ENCODE measurements at regions not wholly inside any gene's neighbourhood (a gene's known extent, or its start where the extent isn't known, plus 50 kb on each side); places are given as distances from the start of the nearest gene placed in this dataset.

DNA sequence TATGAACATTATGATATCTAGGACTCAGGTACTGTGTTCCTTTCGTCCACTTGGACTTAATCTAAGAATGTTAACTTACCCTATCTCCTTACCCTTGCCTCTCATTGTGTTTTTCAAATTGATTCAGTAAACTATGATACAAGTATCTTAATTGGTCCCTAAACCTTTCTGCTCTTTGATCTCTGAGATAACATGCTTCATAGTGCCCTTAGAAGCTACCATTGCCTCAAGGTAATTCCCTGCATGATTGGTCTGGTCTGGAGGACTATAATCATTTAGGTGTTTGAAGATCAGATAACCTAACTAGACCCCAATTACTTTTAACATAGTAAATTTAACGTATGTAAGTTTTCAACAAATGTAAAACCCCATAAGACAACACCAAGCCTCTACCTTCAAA, 169.9 kb upstream of the NBEA start:
- no peak overlapping the region for H3K27ac ChIP-seq

DNA sequence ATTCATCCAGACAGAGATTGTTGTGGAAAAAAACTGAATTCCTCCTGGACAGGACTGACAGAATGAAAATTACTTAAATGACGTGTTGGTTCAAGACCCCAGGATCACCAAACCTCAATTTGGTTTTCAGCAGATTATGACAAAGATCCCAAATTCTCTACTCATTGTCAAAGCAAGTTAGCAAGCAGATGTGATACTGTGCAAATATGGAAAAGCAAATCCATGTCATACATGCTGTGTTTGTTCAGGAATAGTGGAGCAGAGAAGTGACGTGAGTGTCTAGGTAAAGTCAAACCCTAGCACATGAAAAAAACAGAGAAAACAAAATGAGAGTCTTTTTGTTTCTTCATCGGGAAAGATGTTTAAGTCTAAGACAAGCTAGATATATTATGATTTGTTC, 169.2 kb upstream of the NBEA start:
- H3K27ac ChIP-seq: no peak overlapping the region
- no peak overlapping the region for H3K4me3 ChIP-seq

More for the DNA sequence above, 169.9 kb upstream of the NBEA start:
- no peak overlapping the region for H3K4me3 ChIP-seq

DNA sequence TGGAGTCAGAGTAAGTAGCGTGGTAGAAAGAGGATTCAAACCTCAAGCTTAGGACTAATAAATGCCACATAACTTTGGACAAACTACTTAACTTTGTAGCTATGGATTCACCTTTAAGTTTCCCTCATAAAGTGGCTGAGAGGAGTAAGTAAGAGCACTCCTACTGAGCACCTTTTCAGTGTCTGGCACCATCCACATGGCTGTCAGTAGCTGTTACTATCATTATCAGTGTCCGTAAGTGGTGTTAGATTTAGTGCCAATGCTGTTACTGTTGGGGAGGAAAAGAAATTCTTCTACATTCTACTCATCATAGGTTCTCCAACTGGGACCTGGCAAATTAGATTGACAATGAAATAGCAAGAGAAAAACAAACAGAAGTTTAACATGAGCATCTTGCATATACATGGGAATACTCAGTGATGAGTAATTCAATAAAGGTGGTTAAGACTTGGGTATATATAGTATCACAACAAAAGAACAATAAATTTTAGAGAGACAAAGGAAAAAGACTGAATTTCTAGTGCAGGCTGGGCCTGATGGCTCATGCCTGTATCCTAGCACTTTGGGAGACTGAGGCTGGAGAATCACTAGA, 165.6 kb upstream of the NBEA start:
- Histone ChIP-seq H3K4me3 (no peak overlapping the region), H3K27ac (no peak overlapping the region)

DNA sequence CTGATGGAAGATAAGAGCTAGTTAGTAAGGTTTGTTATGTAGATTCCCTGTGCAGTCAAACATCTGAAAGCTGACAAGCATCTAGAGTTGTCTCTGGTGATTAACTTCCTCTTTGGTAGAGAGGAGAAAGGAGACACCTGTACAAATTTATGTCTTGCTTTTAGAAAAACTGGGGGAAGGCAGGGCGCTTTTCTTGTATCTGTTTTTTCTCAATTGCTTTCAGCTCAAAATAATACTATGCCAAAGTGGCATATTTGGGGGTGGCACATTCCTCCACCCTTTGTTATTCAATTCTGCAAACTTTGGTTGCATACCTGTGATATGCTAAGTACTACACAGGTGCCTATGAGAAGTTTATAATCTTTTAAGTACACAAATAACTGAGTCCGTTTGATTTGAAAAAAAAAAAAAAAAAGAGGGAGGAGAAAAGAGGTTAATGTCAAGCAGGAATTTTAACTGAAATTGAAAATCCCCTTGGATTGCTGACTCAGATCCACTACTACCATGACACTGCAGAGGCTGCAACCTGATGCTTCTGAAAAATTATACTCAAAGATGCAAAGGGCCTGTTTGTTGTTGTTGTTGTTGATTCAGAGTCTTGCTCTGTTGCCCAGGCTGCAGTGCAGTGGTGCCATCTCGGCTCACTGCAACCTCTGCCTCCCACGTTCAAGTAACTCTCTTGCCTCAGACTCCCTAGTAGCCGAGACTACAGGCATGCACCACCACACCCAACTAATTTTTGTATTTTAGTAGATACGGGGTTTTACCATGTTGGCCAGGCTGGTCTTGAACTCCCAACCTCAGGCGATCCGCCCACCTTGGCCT, 164.8 kb upstream of the NBEA start:
- Histone ChIP-seq H3K27ac (no peak overlapping the region), H3K4me3 (no peak overlapping the region)

DNA sequence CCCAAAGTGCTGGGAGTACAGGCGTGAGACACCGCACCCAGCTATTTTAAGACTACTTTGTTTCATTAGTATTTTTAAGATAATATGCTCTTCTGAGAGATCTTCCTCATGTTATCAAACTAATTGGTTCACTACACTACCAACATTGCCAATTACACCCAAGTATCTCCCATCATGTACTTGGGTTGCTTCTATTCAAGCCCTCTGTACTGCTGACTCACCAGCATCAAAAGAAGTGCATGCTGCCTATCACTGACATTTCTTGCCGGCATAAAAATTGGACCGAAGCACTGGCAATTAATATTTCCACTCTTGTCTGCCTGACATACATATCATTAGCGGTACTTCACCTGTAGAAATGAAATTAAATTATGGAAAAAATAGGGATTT, 164.2 kb upstream of the NBEA start:
- Histone ChIP-seq H3K4me3 (no peak overlapping the region), H3K27ac (no peak overlapping the region)

DNA sequence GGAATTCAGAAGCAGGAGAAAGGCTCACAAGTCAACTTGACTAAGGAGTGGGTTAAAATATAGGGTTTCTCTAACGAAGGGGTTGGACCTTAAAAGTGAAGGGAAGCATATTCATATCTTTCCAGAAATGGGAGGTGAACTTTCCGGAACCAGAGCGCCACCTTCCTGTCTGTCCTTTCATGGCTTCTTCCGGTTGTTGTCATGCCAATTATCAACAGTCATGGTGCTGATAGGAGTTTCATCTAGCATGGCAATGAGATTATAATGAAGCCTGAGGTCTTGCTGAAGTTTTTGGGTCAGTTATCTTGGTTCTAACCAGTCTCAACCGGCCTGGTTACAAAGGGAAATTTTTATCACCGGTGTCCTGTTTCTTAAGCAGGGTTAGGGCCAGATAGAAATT, 162.9 kb upstream of the NBEA start:
- no peak overlapping the region for H3K27ac ChIP-seq
- H3K4me3 ChIP-seq: no peak overlapping the region

DNA sequence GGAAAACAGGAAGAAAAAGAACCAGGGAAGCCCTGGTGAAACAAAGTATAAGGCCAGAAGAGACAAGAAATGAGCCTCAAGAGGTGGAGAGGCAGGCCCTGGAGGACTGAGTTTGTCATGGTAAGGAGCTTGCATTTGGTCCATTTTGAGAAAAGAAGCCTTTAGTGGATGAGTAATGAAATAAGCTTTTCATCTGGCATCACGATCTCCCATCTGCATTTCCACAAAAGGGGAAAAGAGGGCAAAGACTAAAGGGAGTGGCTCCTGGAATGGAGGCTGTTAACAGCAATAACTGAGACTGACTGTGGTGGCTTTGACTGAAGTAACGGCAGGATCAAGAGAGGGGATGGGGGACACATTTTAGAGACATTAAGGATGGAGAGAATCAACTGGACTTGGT, 148.8 kb upstream of the NBEA start:
- Histone ChIP-seq H3K27ac (no peak overlapping the region), H3K4me3 (no peak overlapping the region)

DNA sequence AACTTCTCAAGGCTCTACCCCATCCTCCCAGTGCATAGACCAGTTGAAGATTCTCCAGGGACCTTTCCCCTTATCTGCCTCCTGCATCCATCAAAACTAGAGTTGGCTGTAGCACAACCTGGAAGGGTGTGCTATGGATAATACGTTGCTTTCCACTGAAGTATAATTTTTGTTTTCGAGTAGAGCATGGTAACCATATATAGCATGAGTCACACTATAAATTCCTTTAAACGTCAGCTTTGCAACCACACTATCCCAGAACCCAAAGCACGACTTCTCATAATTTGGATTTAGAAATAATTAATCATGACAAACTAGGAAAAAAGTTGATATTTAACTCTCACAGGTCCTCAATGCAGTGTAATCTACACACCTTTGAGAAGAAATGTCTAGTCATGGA, 138.3 kb upstream of the NBEA start:
- no peak overlapping the region for H3K4me3 ChIP-seq
- no peak overlapping the region for H3K27ac ChIP-seq

DNA sequence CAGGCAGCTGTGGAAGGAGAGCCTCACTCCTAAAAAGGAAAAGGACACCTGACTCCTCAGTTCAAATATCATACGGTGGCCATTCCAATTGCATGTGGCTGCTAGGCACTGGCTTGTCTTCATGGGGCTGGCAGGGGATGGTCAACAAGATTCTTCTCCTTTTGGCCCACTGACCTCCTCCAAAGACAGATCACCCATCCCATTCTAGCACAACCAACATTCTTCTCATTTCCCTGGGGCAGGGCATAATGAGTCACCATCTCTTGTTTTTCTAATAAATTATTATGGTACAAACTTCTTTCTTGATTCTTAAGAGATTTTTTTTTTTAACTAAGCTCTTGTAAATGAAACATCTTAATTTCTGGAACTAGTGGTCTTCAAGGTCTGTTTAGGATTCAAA, 136.7 kb upstream of the NBEA start:
- no peak overlapping the region for H3K27ac ChIP-seq
- no peak overlapping the region for H3K4me3 ChIP-seq

DNA sequence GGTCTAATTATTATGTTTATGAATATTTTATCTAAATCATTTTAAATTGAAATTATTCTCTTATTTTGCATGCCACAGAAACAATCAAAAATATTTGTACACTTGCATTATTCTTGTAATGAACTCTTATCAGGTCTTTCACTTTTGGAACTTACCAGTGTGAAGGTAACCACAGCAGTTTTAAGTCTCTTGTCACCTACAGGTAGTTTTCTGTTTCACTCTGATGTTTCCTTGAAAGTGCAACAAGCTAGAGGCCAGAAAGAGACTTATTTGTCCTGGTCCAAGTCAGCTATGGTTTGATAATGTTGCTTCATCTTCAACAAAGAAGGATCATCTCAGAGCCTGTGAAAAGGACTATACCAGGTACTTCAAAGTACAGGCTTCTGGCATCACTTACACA, 133.4 kb upstream of the NBEA start:
- H3K4me3 ChIP-seq: no peak overlapping the region
- H3K27ac ChIP-seq: no peak overlapping the region

DNA sequence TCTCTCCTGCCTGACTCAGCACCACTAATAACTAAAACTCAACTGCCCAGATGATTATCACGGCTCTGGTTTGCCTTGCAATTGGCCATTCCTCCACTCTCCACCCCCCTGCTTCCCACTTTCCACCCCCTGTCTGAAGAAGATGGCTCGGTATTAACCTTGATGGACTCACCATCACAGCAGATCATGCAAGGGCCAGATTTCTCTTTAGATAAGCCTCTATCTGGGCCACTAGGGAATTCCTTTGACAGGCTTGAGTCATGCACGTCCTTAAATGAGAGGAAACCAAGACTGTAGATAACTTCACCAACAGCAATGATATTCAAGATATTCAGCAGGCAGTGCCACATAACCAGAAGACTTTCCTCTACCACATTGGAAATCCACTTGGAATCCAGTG, 131.1 kb upstream of the NBEA start:
- Histone ChIP-seq H3K4me3 (no peak overlapping the region), H3K27ac (no peak overlapping the region)

DNA sequence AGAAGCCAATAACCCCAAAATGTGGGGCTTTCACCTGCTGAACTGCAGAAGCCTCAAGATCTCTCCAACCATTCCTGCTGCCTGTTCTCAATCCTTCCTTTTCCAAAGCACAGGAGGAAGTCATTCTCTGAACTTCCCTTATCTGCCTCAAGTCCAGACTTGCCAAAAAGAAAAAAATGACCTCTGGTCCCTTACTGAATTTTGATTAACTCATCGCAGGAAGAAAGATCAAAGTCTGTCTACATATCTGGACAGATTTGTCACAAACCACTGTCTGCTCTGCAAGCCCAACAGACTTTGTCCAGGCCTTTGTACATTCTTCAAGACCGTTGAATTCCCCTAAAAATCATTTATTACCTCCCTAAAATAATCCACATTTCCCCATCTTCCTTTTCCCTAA, 126.5 kb upstream of the NBEA start:
- peak overlapping the region in 3 of 21 experiments; percentile 34 to 61 (median 44) for H3K27ac ChIP-seq

DNA sequence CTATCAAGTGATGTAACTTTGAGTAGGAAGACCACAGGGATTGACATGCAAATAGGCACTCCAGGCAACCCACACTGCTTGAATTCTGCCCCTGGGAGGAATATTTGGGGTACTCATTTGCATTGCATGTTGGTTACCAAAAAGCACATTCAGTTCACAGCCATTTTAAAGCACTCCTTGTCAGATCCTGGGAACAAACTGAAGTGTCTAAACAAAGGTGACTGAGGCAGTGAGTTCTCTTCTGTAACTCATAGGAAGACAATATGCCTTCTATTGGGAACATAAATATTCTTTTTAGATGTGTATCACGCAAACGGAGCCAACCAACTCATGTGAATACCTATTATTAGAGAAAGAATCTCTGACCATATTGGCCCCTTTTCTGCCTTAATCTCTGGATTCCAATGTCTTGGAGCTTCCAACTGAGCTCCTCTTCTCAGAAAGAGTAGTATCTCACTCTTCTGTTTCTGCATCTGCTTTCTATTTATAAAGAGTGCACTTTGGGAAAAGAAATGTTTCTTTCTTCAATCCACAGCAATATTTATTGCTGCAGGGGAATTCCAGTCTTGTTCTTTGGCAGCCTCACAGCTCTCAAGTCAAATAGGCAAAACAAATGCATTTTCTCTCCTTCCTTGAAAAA, 125.7 kb upstream of the NBEA start:
- Histone ChIP-seq H3K4me3 (no peak overlapping the region), H3K27ac (peak overlapping the region in 7 of 21 experiments; percentile 5 to 61 (median 36))

More for the DNA sequence above, 126.5 kb upstream of the NBEA start:
- H3K4me3 ChIP-seq: no peak overlapping the region

DNA sequence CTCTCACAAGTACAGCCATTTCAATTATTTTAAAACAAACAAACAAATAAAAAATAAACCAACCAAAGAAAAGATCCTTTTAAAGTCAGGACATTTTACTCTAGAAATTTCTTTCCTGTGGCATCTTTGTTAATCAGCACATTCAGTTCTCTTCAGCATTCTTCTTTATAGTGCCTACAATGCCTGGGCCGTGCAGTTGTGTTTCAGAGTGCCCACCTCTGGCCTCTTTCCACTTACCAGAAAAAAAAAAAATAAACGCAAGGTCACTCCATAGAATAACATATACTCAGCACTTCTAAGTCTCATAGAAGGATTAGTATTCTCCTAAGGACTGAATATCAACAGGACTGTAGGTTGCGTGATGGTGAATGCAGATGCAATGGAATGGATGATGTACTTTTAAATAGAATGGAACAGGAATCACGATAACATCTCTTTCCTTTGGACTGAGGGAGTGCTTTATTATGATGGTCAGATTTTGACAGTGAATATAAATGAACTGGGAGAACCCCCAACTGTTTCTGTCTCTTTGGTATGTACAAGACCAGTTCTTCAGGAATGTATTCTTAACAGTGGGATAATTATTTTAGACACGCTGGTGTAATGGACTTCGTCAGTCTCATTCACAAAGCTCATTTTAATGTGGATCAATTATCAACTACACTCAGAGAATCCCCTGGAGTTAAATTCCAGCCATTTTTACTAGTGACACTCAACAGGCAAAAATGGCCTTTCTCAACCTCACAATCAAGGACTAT, 125.0 kb upstream of the NBEA start:
- H3K27ac ChIP-seq: peak overlapping the region in 2 of 21 experiments; percentile 5 to 16
- no peak overlapping the region for H3K4me3 ChIP-seq

DNA sequence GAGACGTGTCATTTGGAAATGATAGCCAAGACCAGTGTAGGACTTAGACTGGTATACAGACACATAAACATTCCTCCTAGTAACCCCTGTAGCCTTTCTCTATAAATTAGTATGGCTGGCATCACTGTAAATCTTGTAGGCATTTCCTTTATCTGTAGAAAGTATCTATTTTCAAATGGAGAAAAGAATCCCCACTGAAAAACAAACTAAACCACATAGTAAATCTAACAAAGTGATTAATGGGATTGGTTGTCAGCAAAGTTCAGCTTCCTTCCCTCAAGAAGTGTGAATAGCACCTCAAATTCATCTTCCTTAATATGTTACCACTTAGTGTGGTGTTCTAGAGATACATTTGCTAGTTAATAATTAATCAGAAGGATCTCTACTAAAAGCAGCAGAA, 119.4 kb upstream of the NBEA start:
- Histone ChIP-seq H3K27ac (no peak overlapping the region), H3K4me3 (no peak overlapping the region)

DNA sequence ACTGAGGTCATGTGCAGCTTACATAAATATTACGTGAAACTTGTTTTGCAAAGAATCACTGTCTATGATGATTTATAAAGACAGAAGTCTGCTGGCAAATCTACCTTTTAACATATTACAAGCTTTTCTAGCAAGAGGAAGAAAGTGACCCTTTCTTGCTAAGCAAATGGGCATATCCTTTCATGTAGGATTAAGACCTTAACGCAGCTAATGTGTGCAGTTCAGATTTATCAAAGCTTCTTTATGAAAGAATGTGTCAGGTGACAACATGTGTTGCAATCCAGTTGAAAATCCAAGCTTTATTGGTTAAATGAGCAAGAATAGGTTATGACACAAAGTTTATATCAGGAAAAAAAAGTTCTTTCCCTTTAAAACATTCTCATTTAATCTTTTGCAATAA, 115.6 kb upstream of the NBEA start:
- H3K4me3 ChIP-seq: no peak overlapping the region
- no peak overlapping the region for H3K27ac ChIP-seq

DNA sequence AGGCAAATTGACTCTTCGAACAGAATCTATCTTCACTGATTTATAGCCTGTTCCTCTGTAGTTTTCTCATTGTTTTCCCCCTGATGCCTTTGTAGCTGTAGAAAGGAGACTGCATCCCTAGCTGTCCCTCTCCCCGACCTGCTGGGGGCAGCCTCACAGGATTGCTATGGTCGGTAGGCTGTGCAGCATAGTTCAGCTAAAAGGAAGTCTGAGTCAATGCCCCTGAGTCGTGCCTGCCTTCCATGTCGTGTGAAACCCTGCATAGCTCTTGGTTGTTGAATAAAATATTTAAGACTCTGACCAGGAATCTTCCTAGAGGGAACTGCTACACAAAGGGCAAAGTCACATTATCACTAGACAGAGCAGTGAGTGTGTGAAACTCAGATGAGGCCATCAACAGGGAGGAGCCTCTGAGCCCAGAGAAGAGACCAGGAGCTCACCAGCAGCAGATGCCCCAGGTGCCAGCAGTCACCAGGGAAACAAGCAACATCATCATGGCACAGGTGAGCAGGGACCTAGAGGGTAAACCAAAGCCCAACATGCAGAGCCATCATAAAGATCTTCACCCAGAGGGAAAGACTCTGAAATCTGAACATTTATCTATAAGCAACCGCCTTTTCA, 108.4 kb upstream of the NBEA start:
- no peak overlapping the region for H3K27ac ChIP-seq

DNA sequence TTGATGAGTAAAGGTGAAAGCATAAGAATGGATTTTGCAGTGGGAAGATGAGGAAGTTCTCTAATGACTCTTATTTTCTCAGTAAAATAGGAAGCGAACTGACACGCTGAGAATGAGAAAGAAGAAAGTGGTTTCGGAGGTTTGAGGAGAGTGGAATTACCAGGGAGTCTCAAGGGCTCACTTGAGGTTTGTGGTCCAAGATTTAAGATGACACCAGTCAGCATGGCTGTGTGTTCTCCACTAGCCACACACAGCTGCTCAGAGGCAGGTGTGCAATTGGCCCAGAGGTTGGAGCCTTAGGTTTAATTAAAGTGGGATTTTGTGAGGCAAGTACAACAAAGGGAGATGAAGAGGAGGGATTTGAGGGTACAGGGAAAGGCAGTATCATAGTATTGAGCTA, 99.6 kb upstream of the NBEA start:
- Histone ChIP-seq H3K4me3 (no peak overlapping the region), H3K27ac (no peak overlapping the region)

More for the DNA sequence above, 108.4 kb upstream of the NBEA start:
- no peak overlapping the region for H3K4me3 ChIP-seq

DNA sequence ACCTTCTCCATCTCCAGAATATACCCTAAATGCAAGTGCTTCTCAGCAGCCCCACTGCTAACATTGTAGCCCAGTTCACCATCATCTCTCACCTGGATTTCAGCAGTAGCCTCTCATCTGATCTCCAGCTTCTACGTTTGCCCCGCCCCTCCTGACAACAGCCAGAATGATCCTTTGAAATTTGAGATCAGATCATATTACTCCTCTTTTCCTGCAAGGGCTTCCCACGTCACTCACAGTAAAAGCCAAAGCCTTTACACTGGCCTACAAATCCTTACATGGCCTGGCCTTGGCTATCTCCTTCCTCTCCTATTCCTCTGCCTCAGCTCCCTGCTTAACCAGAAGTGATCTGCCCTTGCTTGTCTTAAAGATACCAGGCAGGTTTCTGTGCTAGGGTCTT, 94.3 kb upstream of the NBEA start:
- no peak overlapping the region for H3K27ac ChIP-seq

DNA sequence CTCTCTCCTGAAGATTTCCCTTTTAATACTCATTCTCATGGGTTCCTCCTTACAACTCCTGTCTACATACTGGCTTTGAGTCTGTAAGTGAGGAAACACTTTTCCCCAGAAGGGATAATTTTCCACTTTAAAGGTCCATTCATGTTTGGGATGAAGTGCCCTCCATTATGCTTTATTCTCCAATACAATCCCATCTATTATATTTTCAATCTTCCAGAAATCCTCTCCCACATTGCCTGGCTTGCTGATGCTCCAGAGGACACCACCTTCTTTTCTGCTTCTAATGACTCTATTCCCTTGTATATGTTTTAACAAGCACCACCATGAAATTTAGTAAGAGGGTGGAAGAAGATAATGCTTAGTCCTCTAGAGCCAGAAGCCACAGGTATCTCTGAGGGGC, 92.7 kb upstream of the NBEA start:
- Histone ChIP-seq H3K4me3 (no peak overlapping the region), H3K27ac (no peak overlapping the region)

More for the DNA sequence above, 94.3 kb upstream of the NBEA start:
- H3K4me3 ChIP-seq: no peak overlapping the region

All from skin epidermis (tissue), 12 donors.